Activated CD8-positive, alpha-beta memory T cell treated with anti-CD3 and anti-CD28 coated beads, Interleukin-2, amount 10 ng/mL, durations not matched to agents 7 days and 5 days (primary cell): ENCODE measurements at regions not wholly inside any gene's neighbourhood (a gene's known extent, or its start where the extent isn't known, plus 50 kb on each side); places are given as distances from the start of the nearest gene placed in this dataset.

ENCODE experiments used
- ATAC-seq: fragments of 150-1000 bp; cut with Tn5 transposase; one replicate; pipeline ENCODE4 v1.10.0; 2021; ENCODE audit warnings: moderate library complexity
- CTCF ChIA-PET: fragments of 350-600 bp; sonication (Branson Sonifier 250); formaldehyde crosslinking; loops from one replicate; lab custom pipeline; 2021; ENCODE audit warnings: antibody characterized with exemption; lab: Charles Lee
- DNase-seq: peaks from one replicate; pipeline ENCODE4 v3.0.0-alpha.2; 2020
- H3K27ac Mint-ChIP-seq: one replicate; pipeline ENCODE4 v1.8.0; 2021; ENCODE audit warnings: mild to moderate bottlenecking, mixed read lengths
- H3K27me3 Mint-ChIP-seq: one replicate; pipeline ENCODE4 v1.8.0; 2021; ENCODE audit warnings: mixed read lengths
- H3K36me3 Mint-ChIP-seq: one replicate; pipeline ENCODE4 v1.8.0; 2021; ENCODE audit warnings: mild to moderate bottlenecking, mixed read lengths
- H3K4me1 Mint-ChIP-seq: one replicate; pipeline ENCODE4 v1.8.0; 2021; ENCODE audit warnings: mixed read lengths
- H3K4me3 Mint-ChIP-seq: one replicate; pipeline ENCODE4 v1.8.0; 2021; ENCODE audit warnings: mild to moderate bottlenecking, moderate library complexity, mixed read lengths
- H3K9me3 Mint-ChIP-seq: one replicate; pipeline ENCODE4 v1.8.0; 2022; ENCODE audit warnings: low read depth, mixed read lengths

- Mint-ChIP-seq H3K4me3 (no peak overlapping the region), H3K27me3 (peaks cover 3% of the 10 kb centered on the region), H3K36me3 (peaks cover 1% of the 10 kb centered on the region), H3K4me1 (peaks cover 5% of the 10 kb centered on the region), H3K9me3 (peaks cover 11% of the 10 kb centered on the region), H3K27ac (no peak overlapping the region)
- ATAC-seq: no peak
- CTCF ChIA-PET: no interaction called here
- no peak for DNase-seq
Measured at GRCh38 chr4:123323998-123324397, 72.6 kb upstream of the SPRY1 start.

GRCh38 chr4:123325241-123325681 is 71.3 kb upstream of the SPRY1 start:
- Mint-ChIP-seq H3K27ac (no peak overlapping the region), H3K4me3 (no peak overlapping the region), H3K4me1 (peaks cover 5% of the 10 kb centered on the region), H3K9me3 (peaks cover 11% of the 10 kb centered on the region), H3K36me3 (peaks cover 1% of the 10 kb centered on the region), H3K27me3 (peaks cover 3% of the 10 kb centered on the region)
- CTCF ChIA-PET: interaction anchor here (1.1 kb wide), 1 partner anchor 49 kb away, joined by 3 read pairs; no protein-coding TSS in a partner anchor
- DNase-seq (no peak), ATAC-seq (no peak)

- DNase-seq: no peak
- peaks cover 3% of the 10 kb centered on the region for H3K27me3 Mint-ChIP-seq
- H3K27ac Mint-ChIP-seq: no peak overlapping the region
- CTCF ChIA-PET: interaction anchor here (0.6 kb wide), 1 partner anchor 18 kb away, joined by 3 read pairs; no protein-coding TSS in a partner anchor
- H3K9me3 Mint-ChIP-seq: peaks cover 5% of the 10 kb centered on the region
- H3K36me3 Mint-ChIP-seq: peaks cover 1% of the 10 kb centered on the region
- no peak for ATAC-seq
- peaks cover 5% of the 10 kb centered on the region for H3K4me1 Mint-ChIP-seq
- no peak overlapping the region for H3K4me3 Mint-ChIP-seq
Measured at GRCh38 chr4:123327346-123327745, 69.2 kb upstream of the SPRY1 start.

GRCh38 chr4:123327846-123328429 is 68.7 kb upstream of the SPRY1 start:
- Mint-ChIP-seq H3K36me3 (peaks cover 1% of the 10 kb centered on the region), H3K4me1 (peaks cover 5% of the 10 kb centered on the region), H3K9me3 (peaks cover 4% of the 10 kb centered on the region), H3K4me3 (no peak overlapping the region), H3K27me3 (peaks cover 8% of the 10 kb centered on the region), H3K27ac (no peak overlapping the region)
- DNase-seq (no peak), ATAC-seq (no peak)
- CTCF ChIA-PET: interaction anchor here (0.6 kb wide), 1 partner anchor 17 kb away, joined by 3 read pairs; no protein-coding TSS in a partner anchor

GRCh38 chr4:123338715-123339114 is 57.9 kb upstream of the SPRY1 start:
- no peak for ATAC-seq
- no peak for DNase-seq
- CTCF ChIA-PET: no interaction called here
- H3K27ac Mint-ChIP-seq: no peak overlapping the region
- no peak overlapping the region for H3K4me3 Mint-ChIP-seq
- H3K36me3 Mint-ChIP-seq: no peaks in the 10 kb centered on the region
- no peaks in the 10 kb centered on the region for H3K9me3 Mint-ChIP-seq
- peaks cover 26% of the 10 kb centered on the region for H3K27me3 Mint-ChIP-seq
- H3K4me1 Mint-ChIP-seq: peaks cover 2% of the 10 kb centered on the region

- DNase-seq (no peak), ATAC-seq (no peak)
Measured at GRCh38 chr4:123339507-123340380, 56.9 kb upstream of the SPRY1 start.

GRCh38 chr4:123340381-123340701 is 56.3 kb upstream of the SPRY1 start:
- Mint-ChIP-seq H3K4me3 (no peak overlapping the region), H3K27me3 (peaks cover 16% of the 10 kb centered on the region), H3K9me3 (no peaks in the 10 kb centered on the region), H3K27ac (no peak overlapping the region), H3K36me3 (no peaks in the 10 kb centered on the region), H3K4me1 (peaks cover 2% of the 10 kb centered on the region)
- DNase-seq (no peak), ATAC-seq (no peak)
- CTCF ChIA-PET: no interaction called here

More at GRCh38 chr4:123339507-123340380, 56.9 kb upstream of the SPRY1 start:
- peaks cover 21% of the 10 kb centered on the region for H3K27me3 Mint-ChIP-seq
- CTCF ChIA-PET: no interaction called here
- H3K4me3 Mint-ChIP-seq: no peak overlapping the region
- no peak overlapping the region for H3K27ac Mint-ChIP-seq
- no peaks in the 10 kb centered on the region for H3K36me3 Mint-ChIP-seq
- H3K4me1 Mint-ChIP-seq: peaks cover 2% of the 10 kb centered on the region
- no peaks in the 10 kb centered on the region for H3K9me3 Mint-ChIP-seq

- no peak for ATAC-seq
- H3K4me1 Mint-ChIP-seq: peaks cover 5% of the 10 kb centered on the region
- peaks cover 10% of the 10 kb centered on the region for H3K27me3 Mint-ChIP-seq
- no peak overlapping the region for H3K27ac Mint-ChIP-seq
- no peaks in the 10 kb centered on the region for H3K9me3 Mint-ChIP-seq
- DNase-seq: no peak
- H3K36me3 Mint-ChIP-seq: no peaks in the 10 kb centered on the region
- CTCF ChIA-PET: no interaction called here
- H3K4me3 Mint-ChIP-seq: no peak overlapping the region
Measured at GRCh38 chr4:123342498-123342897, 54.1 kb upstream of the SPRY1 start.

- CTCF ChIA-PET: no interaction called here
- H3K4me3 Mint-ChIP-seq: no peak overlapping the region
- no peak overlapping the region for H3K27ac Mint-ChIP-seq
- H3K4me1 Mint-ChIP-seq: peaks cover 5% of the 10 kb centered on the region
- H3K27me3 Mint-ChIP-seq: peaks cover 7% of the 10 kb centered on the region
- H3K9me3 Mint-ChIP-seq: no peaks in the 10 kb centered on the region
- no peaks in the 10 kb centered on the region for H3K36me3 Mint-ChIP-seq
- no peak for DNase-seq
- no peak for ATAC-seq
Measured at GRCh38 chr4:123343400-123344041, 53.1 kb upstream of the SPRY1 start.

- Mint-ChIP-seq H3K27me3 (peaks cover 2% of the 10 kb centered on the region), H3K9me3 (no peaks in the 10 kb centered on the region), H3K27ac (no peak overlapping the region), H3K36me3 (no peaks in the 10 kb centered on the region), H3K4me3 (no peak overlapping the region), H3K4me1 (peaks cover 4% of the 10 kb centered on the region)
- no peak for ATAC-seq
- DNase-seq: no peak
- CTCF ChIA-PET: interaction anchor here (1.2 to 1.3 kb wide), 3 partner anchors 18 to 244 kb away, joined by 3 read pairs; no protein-coding TSS in a partner anchor
Measured at GRCh38 chr4:123345137-123345934, 51.3 kb upstream of the SPRY1 start.

GRCh38 chr4:123345935-123346300 is 50.7 kb upstream of the SPRY1 start:
- ATAC-seq: no peak
- H3K9me3 Mint-ChIP-seq: no peaks in the 10 kb centered on the region
- CTCF ChIA-PET: interaction anchor here (1.2 to 1.3 kb wide), 2 partner anchors 18 to 245 kb away, joined by 3 read pairs; no protein-coding TSS in a partner anchor
- no peak overlapping the region for H3K4me3 Mint-ChIP-seq
- H3K27ac Mint-ChIP-seq: no peak overlapping the region
- H3K4me1 Mint-ChIP-seq: peaks cover 4% of the 10 kb centered on the region
- H3K27me3 Mint-ChIP-seq: peaks cover 4% of the 10 kb centered on the region
- DNase-seq: no peak
- H3K36me3 Mint-ChIP-seq: no peaks in the 10 kb centered on the region

GRCh38 chr4:123346330-123346940 is 50.2 kb upstream of the SPRY1 start:
- Mint-ChIP-seq H3K36me3 (no peaks in the 10 kb centered on the region), H3K27ac (no peak overlapping the region)
- CTCF ChIA-PET: interaction anchor here (1.2 kb wide), 1 partner anchor 245 kb away, joined by 3 read pairs; no protein-coding TSS in a partner anchor

More at GRCh38 chr4:123346330-123346940, 50.2 kb upstream of the SPRY1 start:
- Mint-ChIP-seq H3K27me3 (peaks cover 6% of the 10 kb centered on the region), H3K9me3 (no peaks in the 10 kb centered on the region), H3K4me3 (no peak overlapping the region), H3K4me1 (peaks cover 4% of the 10 kb centered on the region)
- ATAC-seq (no peak), DNase-seq (no peak)
